SH-SY5Y (cell line): ENCODE measurements at regions not wholly inside any gene's neighbourhood (a gene's known extent, or its start where the extent isn't known, plus 50 kb on each side); places are given as distances from the start of the nearest gene placed in this dataset.

ENCODE experiments used
- GATA2 ChIP-seq: IDR thresholded peaks from 2 replicates; pipeline ENCODE4 v1.6.1; 2011; ENCODE audit warnings: mild to moderate bottlenecking, low read depth, low read length
- GATA3 ChIP-seq: IDR thresholded peaks from 2 replicates; pipeline ENCODE4 v1.6.1; 2011; ENCODE audit warnings: low read depth, mild to moderate bottlenecking, low read length, moderate library complexity

DNA sequence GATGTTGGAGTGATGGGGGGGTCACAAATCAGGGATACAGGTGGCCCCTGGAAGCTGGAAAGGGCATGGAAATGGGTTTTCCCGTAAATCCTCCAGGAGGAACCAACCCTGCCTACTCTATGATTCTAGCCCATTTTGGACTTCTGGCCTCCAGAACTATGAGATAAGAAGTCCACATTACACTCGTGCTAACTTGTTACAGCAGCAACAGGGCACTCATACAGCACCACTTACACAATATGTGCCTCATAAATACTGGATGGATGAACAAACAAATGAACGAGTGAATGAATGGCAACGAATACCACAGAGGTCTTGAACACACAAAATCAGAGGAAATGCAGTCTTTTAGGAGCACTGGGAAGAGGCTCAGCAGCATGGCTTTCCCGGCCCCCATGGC is 531.3 kb downstream of the NPHP4 start:
- TF ChIP-seq GATA3 (no peak), GATA2 (no peak)

DNA sequence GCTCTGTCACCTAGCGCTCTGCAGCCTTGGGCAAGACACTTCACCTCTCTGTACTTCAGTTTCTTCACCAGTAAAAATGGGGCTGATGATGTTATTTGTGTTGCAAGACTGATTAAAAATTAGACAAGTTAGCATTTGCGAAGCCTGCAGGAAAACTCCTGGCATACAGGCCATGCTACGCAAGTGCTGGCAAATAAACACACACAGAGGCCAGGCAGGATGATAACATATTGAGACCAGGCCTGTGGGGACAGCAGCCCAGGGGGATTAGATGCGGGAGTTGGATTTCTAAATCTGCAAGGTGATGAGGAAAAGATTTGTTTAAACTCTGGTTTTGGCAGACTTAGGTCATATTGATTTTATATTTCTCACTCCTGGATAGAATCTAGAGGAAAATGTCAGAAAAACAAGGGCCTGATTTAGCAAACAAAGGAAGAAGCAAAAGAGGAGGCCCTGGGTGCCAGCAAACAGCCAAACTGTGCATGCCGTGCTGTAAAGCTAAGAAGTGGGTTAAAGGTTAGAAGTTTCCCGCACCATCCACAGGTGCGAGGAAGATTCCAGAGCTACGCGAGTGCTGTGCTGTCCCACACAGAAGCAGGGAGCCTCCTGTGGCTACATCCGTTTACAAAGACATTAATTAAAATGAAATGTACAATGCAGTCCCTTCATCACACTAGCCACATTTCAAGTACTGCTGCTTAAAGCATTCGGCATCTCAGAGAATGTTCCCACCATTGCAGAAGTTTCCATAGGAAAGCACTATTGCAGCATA is 532.2 kb downstream of the NPHP4 start:
- TF ChIP-seq GATA3: no peak
- no peak for TF ChIP-seq GATA2

- TF ChIP-seq GATA2: no peak
- no peak for TF ChIP-seq GATA3
Measured at GRCh38 chr1:5458248-5458647, 534.0 kb downstream of the NPHP4 start.

GRCh38 chr1:5456090-5456811 is 536.0 kb downstream of the NPHP4 start:
- no peak for TF ChIP-seq GATA2
- TF ChIP-seq GATA3: no peak

DNA sequence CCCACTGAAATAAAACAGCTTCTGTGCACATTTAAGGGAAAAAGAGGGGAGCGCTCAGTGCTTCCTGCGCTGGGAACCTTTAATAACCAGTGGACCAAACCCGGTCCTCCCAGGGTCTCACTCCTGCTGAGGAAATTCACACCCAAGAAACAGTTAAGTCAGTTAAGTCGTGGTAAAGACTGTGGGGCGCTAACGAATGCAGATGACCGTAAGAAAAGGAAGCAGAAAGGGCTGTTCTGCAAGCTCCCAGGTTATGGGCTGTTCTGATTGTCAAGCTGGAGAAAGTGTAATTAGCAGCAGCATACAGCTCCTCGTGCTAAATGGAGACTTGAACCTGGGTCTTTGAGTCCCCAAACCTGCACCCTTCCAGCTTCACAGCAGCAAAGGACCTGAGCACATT is 536.6 kb downstream of the NPHP4 start:
- TF ChIP-seq GATA2 (no peak), GATA3 (no peak)

- TF ChIP-seq GATA3 (no peak), GATA2 (no peak)
Measured at GRCh38 chr1:5455056-5455455, 537.2 kb downstream of the NPHP4 start.

DNA sequence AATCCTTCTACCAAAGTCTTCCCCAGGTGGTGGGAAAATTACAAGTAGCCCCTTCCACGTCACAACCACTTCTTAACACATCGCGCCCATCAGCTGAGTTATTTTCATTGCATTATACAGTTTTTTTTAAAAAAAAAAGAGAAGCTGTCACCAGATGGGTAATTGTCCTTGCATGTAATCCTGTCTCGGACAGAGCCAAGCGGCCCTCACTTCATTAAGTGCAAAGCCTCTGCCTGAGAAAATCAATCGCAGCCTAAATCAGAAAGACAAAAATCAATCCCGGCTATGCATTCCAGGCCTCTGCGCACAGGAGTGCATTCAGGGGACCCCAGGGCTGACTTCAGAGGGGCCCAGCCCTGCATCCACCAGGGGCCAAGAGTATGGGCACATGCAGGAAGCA is 538.9 kb downstream of the NPHP4 start:
- no peak for TF ChIP-seq GATA2
- TF ChIP-seq GATA3: no peak

DNA sequence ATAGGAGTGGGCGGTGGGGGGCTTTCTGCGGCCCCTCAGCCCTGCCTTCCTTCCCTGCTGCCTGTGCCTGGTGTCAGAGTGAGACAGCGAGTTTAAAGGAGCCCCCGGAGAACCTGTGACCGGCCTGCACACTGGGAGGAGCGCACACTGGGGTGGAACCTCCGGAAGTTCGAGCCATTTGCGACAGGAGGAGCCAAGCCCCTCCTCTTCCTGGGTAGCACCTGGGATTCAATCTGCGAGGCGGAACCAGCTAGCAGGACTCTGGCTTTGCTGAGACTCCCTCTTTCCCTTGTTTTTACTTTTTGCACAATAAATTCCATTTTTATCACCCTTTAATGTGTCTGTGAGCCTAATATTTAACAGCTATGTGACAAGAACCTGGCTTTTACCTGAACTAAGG is 540.6 kb downstream of the NPHP4 start:
- TF ChIP-seq GATA2 (no peak), GATA3 (no peak)

DNA sequence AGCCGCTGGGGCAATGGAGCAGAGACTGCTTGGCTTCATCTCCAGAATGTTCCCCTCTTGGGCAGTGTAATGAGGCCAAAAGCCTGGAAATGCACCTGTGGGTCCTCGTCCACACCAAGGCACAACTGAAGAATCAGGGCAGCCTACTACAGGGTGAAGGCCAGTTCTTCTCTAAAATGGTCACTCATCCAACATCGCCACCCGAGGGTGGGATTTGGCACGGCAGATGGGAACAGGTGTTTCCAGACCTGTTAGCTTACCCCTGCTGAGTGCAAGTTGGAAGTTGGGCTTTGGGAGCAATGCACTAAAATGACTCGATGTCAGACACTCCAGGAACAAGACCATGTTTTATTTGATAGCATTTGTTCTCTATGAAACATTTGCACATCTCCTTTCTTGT is 543.7 kb downstream of the NPHP4 start:
- no peak for TF ChIP-seq GATA3
- no peak for TF ChIP-seq GATA2

DNA sequence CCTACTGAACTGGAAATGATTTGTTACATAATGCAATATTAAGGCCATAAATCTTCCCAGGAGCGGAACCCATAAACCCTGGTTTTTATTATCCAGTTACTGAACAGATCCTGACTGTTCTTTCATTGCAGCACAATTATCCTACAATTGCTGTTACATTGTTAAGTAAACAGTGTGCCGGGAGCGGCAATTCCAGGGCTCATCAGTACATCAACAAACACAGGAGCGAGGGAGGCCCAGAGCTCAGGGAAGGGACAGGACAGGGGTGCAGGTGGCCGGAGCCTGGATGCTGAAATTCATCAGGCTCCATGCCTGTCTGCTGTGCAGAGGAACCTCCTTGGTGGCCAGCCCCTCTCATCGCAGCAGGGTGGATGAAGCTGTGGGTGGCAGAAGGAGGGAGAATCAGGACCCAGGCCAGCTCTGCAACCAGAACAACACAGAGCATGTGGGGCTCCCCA is 544.7 kb downstream of the NPHP4 start:
- TF ChIP-seq GATA2 (no peak), GATA3 (no peak)

GRCh38 chr1:5444396-5444795 is 547.8 kb downstream of the NPHP4 start:
- TF ChIP-seq GATA2 (no peak), GATA3 (no peak)

- no peak for TF ChIP-seq GATA3
- no peak for TF ChIP-seq GATA2
Measured at GRCh38 chr1:5436808-5437207, 555.4 kb downstream of the NPHP4 start.

DNA sequence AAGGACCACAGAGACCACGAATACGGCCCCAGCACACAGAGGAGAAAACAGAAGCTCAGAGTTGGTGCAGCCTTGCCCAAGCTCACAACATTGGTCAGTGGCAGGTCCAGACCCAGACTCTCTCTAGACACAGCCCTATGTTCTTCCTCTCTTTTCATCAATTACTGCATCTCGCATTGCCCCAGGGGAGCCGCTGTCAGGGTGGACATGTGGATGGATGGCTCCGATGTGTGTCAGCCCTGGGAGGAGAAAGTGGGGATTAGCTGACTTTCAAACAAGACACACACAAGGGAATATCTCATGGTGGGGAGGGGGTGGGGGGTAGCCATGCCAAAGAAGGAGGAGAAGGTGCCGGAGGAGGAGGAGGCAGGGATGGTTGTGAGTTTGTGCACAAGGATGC is 556.8 kb downstream of the NPHP4 start:
- TF ChIP-seq GATA3: no peak
- TF ChIP-seq GATA2: no peak

DNA sequence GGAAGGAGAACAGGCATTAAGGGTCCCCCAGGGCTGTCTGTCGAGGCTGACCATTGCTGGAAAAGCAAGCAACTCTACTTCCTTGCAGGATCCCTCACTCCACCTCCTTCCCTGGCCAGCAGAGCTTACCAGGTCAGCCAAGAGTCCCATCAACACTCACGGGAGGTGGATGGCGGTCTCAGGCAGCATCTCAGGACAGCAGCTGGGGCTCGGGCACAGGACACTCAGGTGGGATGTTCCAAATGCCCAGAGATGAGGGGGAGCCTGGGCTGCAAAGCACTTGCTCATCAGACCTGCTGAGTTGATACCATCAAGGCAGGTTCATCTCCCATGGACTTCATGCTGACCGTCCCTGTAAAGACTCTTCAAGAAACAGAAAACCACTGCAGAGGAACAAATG is 559.8 kb downstream of the NPHP4 start:
- TF ChIP-seq GATA2: no peak
- TF ChIP-seq GATA3: no peak

GRCh38 chr1:5430911-5431697 is 561.1 kb downstream of the NPHP4 start:
- TF ChIP-seq GATA2 (no peak), GATA3 (no peak)
